ENCODE measurements at regions not wholly inside any gene's neighbourhood (a gene's known extent, or its start where the extent isn't known, plus 50 kb on each side); places are given as distances from the start of the nearest gene placed in this dataset.

DNA sequence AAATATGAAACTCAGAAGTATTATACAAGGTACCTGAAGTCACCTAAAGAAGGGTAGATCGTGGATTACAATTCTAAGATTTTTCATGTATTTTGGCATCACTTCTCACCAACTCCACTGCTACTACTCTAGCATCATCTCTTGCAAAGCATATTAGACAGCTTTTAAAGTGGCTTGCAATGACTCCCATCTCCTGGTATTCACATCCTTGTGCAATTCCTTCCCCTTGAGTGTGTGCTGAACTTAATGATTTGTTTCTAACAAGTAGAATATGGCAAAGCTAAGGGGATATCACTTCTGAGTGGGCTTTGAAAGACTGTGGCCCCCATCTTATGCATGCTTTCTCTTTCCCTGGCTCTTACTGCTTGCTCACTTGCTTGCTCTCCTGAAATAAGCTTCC lies 280.2 kb downstream of the SNX13 start:
- TF ChIP-seq FOXM1 (IDR thresholded peaks at IDR 0.05; ENCODE audit: borderline replicate concordance) (no peak), LEF1 (IDR thresholded peaks at IDR 0.05; ENCODE audit: borderline replicate concordance) (no peak), L3MBTL2 (conservative IDR thresholded peaks at IDR 0.05) (no peak)
